CD4-positive, alpha-beta T cell (primary cell): ENCODE measurements at regions not wholly inside any gene's neighbourhood (a gene's known extent, or its start where the extent isn't known, plus 50 kb on each side); places are given as distances from the start of the nearest gene placed in this dataset.

ENCODE experiments used
- ATAC-seq: fragments of 200-7000 bp; cut with Tn5 transposase; one replicate; pipeline ENCODE4 v1.10.0; 2022; ENCODE audit warnings: mild to moderate bottlenecking; ENCODE audit not compliant: poor library complexity
- CTCF ChIA-PET: fragments of 350-600 bp; sonication (Branson Sonifier 250); formaldehyde crosslinking; loops from one replicate; lab custom pipeline; 2021; ENCODE audit warnings: antibody characterized with exemption, inconsistent platforms; lab: Charles Lee
- POLR2A ChIA-PET: fragments of 350-600 bp; sonication (Branson Sonifier 250); formaldehyde crosslinking; loops from one replicate; lab custom pipeline; 2021; ENCODE audit warnings: antibody characterized with exemption, inconsistent platforms; lab: Charles Lee
- DNase-seq, 14 experiments: peaks; one replicate each; pipeline ENCODE4 v3.0.0-alpha.2; 2013 to 2020; ENCODE audit warnings: mixed read lengths in 2 of 14
- H3K27ac ChIP-seq, 2 donors: one replicate each; pipeline versions ENCODE4 v1.5.1 to v1.7.0; 2013; ENCODE audit warnings: low read length in 2 of 2, low read depth in 1 of 2, mild to moderate bottlenecking in 1 of 2
- H3K27me3 ChIP-seq, 2 experiments: 1 replicate in 1 of 2; 2 replicates in 1 of 2; pipeline versions ENCODE4 v1.6.1 to v1.7.0; 2013; ENCODE audit warnings: low read length in 2 of 2, control low read depth in 1 of 2, mild to moderate bottlenecking in 1 of 2, moderate library complexity in 1 of 2; ENCODE audit not compliant: insufficient read depth in 2 of 2, control insufficient read depth in 1 of 2
- H3K36me3 ChIP-seq: one replicate; pipeline ENCODE4 v1.6.1; 2013; ENCODE audit warnings: low read length, control low read depth; ENCODE audit not compliant: insufficient read depth
- H3K4me1 ChIP-seq: one replicate; pipeline ENCODE4 v1.6.1; 2013; ENCODE audit warnings: low read length, control low read depth; ENCODE audit not compliant: insufficient read depth
- H3K4me3 ChIP-seq: one replicate; pipeline ENCODE4 v1.5.1; 2013; ENCODE audit warnings: mild to moderate bottlenecking, low read length, moderate library complexity
- H3K9me3 ChIP-seq, 2 experiments: 1 replicate in 1 of 2; 2 replicates in 1 of 2; pipeline versions ENCODE4 v1.6.1 to v1.7.0; 2013; ENCODE audit warnings: low read length in 2 of 2, mild to moderate bottlenecking in 2 of 2, control low read depth in 1 of 2, moderate library complexity in 1 of 2; ENCODE audit not compliant: control insufficient read depth in 1 of 2, insufficient read depth in 1 of 2
- H3K27ac Mint-ChIP-seq: one replicate; pipeline ENCODE4 v1.8.0; 2020; ENCODE audit warnings: mixed read lengths
- H3K27me3 Mint-ChIP-seq: one replicate; pipeline ENCODE4 v1.8.0; 2021; ENCODE audit warnings: mixed read lengths
- H3K36me3 Mint-ChIP-seq: one replicate; pipeline ENCODE4 v1.8.0; 2021; ENCODE audit warnings: low read depth, mixed read lengths
- H3K4me1 Mint-ChIP-seq: one replicate; pipeline ENCODE4 v1.8.0; 2021; ENCODE audit warnings: low read depth, mixed read lengths
- H3K4me3 Mint-ChIP-seq: one replicate; pipeline ENCODE4 v1.8.0; 2020; ENCODE audit warnings: mild to moderate bottlenecking, mixed read lengths
- H3K9me3 Mint-ChIP-seq: one replicate; pipeline ENCODE4 v1.8.0; 2020; ENCODE audit warnings: mixed read lengths
- CTCF ChIP-seq: fragments of 200-600 bp; IDR thresholded peaks from one replicate; pipeline ENCODE4 v1.8.0; 2022; ENCODE audit warnings: antibody characterized with exemption, mild to moderate bottlenecking
- intact Hi-C, 2 experiments: fragments of 100-400 bp; cut with DNase I in 1 of 2; cut with micrococcal nuclease in 1 of 2; formaldehyde crosslinking; loops; one replicate each; pipeline versions ENCODE4 v1.15.1 to v1.9.0; 2023 to 2025; cut with DNase I, micrococcal nuclease

DNA sequence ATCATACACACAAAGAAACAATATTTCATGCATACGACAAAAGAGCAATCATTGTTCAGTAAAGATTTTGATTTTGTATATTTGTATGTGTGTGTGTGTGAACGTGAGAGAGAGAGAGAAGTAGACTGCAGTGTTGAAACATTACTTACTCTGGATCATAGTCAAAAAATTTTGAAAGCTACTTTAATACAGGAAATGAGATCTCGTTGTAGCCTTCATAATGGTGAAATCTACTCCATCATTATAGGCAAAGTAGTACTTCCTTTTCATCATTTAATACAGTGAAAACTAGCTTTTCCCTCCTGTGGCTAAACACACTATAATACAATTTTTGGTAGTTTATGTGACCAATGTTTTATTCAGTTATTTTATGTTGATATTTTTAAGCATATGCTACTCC is 1427.7 kb upstream of the C9orf72 start:
- Histone ChIP-seq H3K27me3 (no peaks in the 10 kb centered on the region), H3K27ac (no peak overlapping the region), H3K4me1 (no peaks in the 10 kb centered on the region), H3K9me3 (peaks cover 0 to 5% of the 10 kb centered on the region in 2 experiments), H3K36me3 (no peaks in the 10 kb centered on the region), H3K4me3 (no peak overlapping the region)
- TF ChIP-seq CTCF = no peak
- Mint-ChIP-seq H3K4me1 (no peaks in the 10 kb centered on the region), H3K27ac (no peak overlapping the region), H3K36me3 (no peaks in the 10 kb centered on the region), H3K4me3 (no peak overlapping the region), H3K27me3 (no peaks in the 10 kb centered on the region), H3K9me3 (peaks cover 8% of the 10 kb centered on the region)
- ChIA-PET CTCF (no interaction called here), POLR2A (no interaction called here)
- no peak for DNase-seq
- intact Hi-C loops = no loop called here
- no peak for ATAC-seq

- Mint-ChIP-seq H3K4me3 (no peak overlapping the region), H3K9me3 (peaks cover 2% of the 10 kb centered on the region), H3K4me1 (no peaks in the 10 kb centered on the region), H3K36me3 (no peaks in the 10 kb centered on the region), H3K27ac (no peak overlapping the region), H3K27me3 (no peaks in the 10 kb centered on the region)
- H3K9me3 ChIP-seq = no peaks in the 10 kb centered on the region
- TF ChIP-seq CTCF = no peak
- DNase-seq = no peak
- no peaks in the 10 kb centered on the region for H3K27me3 ChIP-seq
- intact Hi-C loops = no loop called here
- no peak overlapping the region for H3K4me3 ChIP-seq
- ChIA-PET CTCF (interaction anchor here (0.6 kb wide), 1 partner anchor 500 kb away, joined by 4 read pairs; no protein-coding TSS in a partner anchor), POLR2A (no interaction called here)
- no peak overlapping the region for H3K27ac ChIP-seq
- no peaks in the 10 kb centered on the region for H3K4me1 ChIP-seq
- no peaks in the 10 kb centered on the region for H3K36me3 ChIP-seq
- no peak for ATAC-seq
These were observed 1431.7 kb upstream of the C9orf72 start for GRCh38 chr9:29004988-29005387.

- ATAC-seq = no peak
- Histone ChIP-seq H3K27ac (no peak overlapping the region), H3K36me3 (no peaks in the 10 kb centered on the region), H3K9me3 (no peaks in the 10 kb centered on the region), H3K4me1 (no peaks in the 10 kb centered on the region), H3K27me3 (no peaks in the 10 kb centered on the region), H3K4me3 (no peak overlapping the region)
- TF ChIP-seq CTCF = no peak
- ChIA-PET POLR2A (no interaction called here), CTCF (no interaction called here)
- Mint-ChIP-seq H3K9me3 (peaks cover 2% of the 10 kb centered on the region), H3K27ac (no peak overlapping the region), H3K36me3 (no peaks in the 10 kb centered on the region), H3K4me3 (no peak overlapping the region), H3K27me3 (no peaks in the 10 kb centered on the region), H3K4me1 (no peaks in the 10 kb centered on the region)
- no peak for DNase-seq
- intact Hi-C loops = no loop called here
These were observed 1433.3 kb upstream of the C9orf72 start for GRCh38 chr9:29006628-29007027.
